ENCODE measurements at regions not wholly inside any gene's neighbourhood (a gene's known extent, or its start where the extent isn't known, plus 50 kb on each side); places are given as distances from the start of the nearest gene placed in this dataset.

DNA sequence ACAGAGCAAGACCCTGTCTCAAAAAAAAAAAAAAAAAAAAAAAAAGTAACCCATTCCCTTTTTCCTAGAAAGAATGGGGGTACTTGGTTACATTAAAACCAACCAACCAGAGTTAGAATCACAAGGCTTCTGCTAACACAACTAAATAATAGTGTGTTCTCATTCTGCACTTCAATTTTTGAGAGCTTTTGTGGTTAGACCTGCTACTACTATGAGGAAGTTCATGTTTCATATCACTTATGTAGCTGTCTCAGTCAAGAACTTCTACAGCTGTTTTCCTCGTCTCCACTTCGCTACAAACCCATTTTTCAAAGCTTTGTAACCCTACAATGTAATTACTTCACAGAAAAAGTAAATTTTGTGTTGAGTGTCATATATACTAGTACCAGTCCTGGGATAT, 58.3 kb downstream of the PDHA2 start:
- no peak overlapping the region for H3K4me3 ChIP-seq (ENCODE audit: low read depth, low read length)
- DNase-seq, result no peak

DNA sequence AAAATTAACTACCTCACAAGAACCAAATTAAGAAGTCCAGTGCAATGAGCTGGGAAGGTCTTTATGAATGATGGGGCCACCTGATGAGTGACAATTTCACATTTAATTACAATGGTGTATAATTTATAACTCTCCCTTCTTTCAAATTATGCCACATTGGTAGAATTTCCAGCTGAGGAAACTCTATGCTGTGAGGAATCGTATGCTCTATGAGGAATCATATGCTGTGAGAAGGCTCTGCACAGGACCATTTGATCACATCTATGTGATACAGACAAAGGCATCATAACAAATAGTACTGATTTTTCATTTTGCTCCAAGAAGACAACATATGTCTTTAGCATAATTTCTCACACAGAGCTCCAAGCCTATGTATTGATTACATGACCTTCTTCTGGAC, 69.3 kb downstream of the PDHA2 start:
- TF ChIP-seq, protein P1, sequence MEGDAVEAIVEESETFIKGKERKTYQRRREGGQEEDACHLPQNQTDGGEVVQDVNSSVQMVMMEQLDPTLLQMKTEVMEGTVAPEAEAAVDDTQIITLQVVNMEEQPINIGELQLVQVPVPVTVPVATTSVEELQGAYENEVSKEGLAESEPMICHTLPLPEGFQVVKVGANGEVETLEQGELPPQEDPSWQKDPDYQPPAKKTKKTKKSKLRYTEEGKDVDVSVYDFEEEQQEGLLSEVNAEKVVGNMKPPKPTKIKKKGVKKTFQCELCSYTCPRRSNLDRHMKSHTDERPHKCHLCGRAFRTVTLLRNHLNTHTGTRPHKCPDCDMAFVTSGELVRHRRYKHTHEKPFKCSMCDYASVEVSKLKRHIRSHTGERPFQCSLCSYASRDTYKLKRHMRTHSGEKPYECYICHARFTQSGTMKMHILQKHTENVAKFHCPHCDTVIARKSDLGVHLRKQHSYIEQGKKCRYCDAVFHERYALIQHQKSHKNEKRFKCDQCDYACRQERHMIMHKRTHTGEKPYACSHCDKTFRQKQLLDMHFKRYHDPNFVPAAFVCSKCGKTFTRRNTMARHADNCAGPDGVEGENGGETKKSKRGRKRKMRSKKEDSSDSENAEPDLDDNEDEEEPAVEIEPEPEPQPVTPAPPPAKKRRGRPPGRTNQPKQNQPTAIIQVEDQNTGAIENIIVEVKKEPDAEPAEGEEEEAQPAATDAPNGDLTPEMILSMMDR (IDR thresholded peaks at IDR 0.05; ENCODE audit: low read depth, low read length), result no peak
- Histone ChIP-seq H3K4me3 (ENCODE audit: low read depth, low read length) (no peak overlapping the region), H3K36me3 (no peaks in the 10 kb centered on the region), H3K9me3 (ENCODE audit: severe bottlenecking) (no peaks in the 10 kb centered on the region), H3K27ac (no peak overlapping the region), H3K27me3 (ENCODE audit: insufficient read depth, low read depth, severe bottlenecking) (no peaks in the 10 kb centered on the region)
- no peak for DNase-seq

More for the DNA sequence above, 58.3 kb downstream of the PDHA2 start:
- Histone ChIP-seq H3K36me3 (no peaks in the 10 kb centered on the region), H3K27me3 (ENCODE audit: insufficient read depth, low read depth, severe bottlenecking) (no peaks in the 10 kb centered on the region), H3K9me3 (ENCODE audit: severe bottlenecking) (no peaks in the 10 kb centered on the region), H3K27ac (no peak overlapping the region)
- TF ChIP-seq, protein P1 (IDR thresholded peaks at IDR 0.05; ENCODE audit: low read depth, low read length), result no peak

- Histone ChIP-seq H3K27me3 (ENCODE audit: insufficient read depth, low read depth, severe bottlenecking) (no peaks in the 10 kb centered on the region), H3K4me3 (ENCODE audit: low read depth, low read length) (no peak overlapping the region), H3K27ac (no peak overlapping the region), H3K9me3 (ENCODE audit: severe bottlenecking) (no peaks in the 10 kb centered on the region), H3K36me3 (no peaks in the 10 kb centered on the region)
- TF ChIP-seq, protein P1 (IDR thresholded peaks at IDR 0.05; ENCODE audit: low read depth, low read length), result no peak
- DNase-seq, result no peak
Observed at GRCh38 chr4:95910749-95911148, 70.9 kb downstream of the PDHA2 start.

- H3K9me3 ChIP-seq (ENCODE audit: severe bottlenecking), result peaks cover 4% of the 10 kb centered on the region
- DNase-seq, result no peak
- TF ChIP-seq, protein P1 (IDR thresholded peaks at IDR 0.05; ENCODE audit: low read depth, low read length), result no peak
Observed at GRCh38 chr4:95921470-95921869, 81.6 kb downstream of the PDHA2 start.

DNA sequence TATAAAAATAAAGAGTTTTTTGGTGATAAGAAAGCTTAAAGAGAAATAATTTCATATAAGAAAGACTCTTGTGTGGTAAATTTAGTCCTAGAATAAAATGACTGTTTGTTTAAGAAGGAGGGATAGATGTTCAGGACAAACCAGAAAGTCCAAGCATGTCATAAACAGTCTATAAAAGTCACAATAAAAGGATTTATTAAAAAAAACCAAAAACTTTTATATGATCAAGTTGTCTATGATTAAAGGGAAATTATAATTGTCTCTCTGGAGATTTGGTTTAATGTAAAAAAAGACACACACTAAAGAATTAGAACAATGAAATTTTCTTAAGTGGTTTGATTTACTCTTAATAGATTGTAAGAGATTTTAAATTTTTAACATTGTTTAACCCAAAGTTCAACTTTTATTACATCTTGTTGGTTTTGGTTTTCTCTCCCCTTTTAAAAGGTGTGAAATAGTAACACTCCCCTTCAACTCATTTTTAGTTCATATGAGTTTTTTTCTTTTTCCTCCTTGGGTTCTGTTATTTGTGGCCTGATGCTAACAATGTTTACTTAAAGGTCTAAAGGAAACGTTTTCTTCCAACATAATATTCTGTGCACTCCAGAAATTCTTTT, 89.7 kb downstream of the PDHA2 start:
- no peak for DNase-seq
- Histone ChIP-seq H3K27me3 (ENCODE audit: insufficient read depth, low read depth, severe bottlenecking) (no peaks in the 10 kb centered on the region), H3K36me3 (no peaks in the 10 kb centered on the region), H3K4me3 (ENCODE audit: low read depth, low read length) (no peak overlapping the region), H3K27ac (no peak overlapping the region), H3K9me3 (ENCODE audit: severe bottlenecking) (peaks cover 16% of the 10 kb centered on the region)
- TF ChIP-seq, protein P1 (IDR thresholded peaks at IDR 0.05; ENCODE audit: low read depth, low read length), result no peak

More at GRCh38 chr4:95921470-95921869, 81.6 kb downstream of the PDHA2 start:
- Histone ChIP-seq H3K36me3 (no peaks in the 10 kb centered on the region), H3K4me3 (ENCODE audit: low read depth, low read length) (no peak overlapping the region), H3K27ac (no peak overlapping the region), H3K27me3 (ENCODE audit: insufficient read depth, low read depth, severe bottlenecking) (no peaks in the 10 kb centered on the region)

- Histone ChIP-seq H3K27me3 (ENCODE audit: insufficient read depth, low read depth, severe bottlenecking) (no peaks in the 10 kb centered on the region), H3K9me3 (ENCODE audit: severe bottlenecking) (no peaks in the 10 kb centered on the region), H3K27ac (no peak overlapping the region), H3K4me3 (ENCODE audit: low read depth, low read length) (no peak overlapping the region), H3K36me3 (no peaks in the 10 kb centered on the region)
- DNase-seq, result no peak
- TF ChIP-seq, protein P1 (IDR thresholded peaks at IDR 0.05; ENCODE audit: low read depth, low read length), result no peak
Observed at GRCh38 chr4:95939141-95939540, 99.2 kb downstream of the PDHA2 start.

Measured in WERI-Rb-1 (cell line).